ENCODE measurements at regions not wholly inside any gene's neighbourhood (a gene's known extent, or its start where the extent isn't known, plus 50 kb on each side); places are given as distances from the start of the nearest gene placed in this dataset.

DNA sequence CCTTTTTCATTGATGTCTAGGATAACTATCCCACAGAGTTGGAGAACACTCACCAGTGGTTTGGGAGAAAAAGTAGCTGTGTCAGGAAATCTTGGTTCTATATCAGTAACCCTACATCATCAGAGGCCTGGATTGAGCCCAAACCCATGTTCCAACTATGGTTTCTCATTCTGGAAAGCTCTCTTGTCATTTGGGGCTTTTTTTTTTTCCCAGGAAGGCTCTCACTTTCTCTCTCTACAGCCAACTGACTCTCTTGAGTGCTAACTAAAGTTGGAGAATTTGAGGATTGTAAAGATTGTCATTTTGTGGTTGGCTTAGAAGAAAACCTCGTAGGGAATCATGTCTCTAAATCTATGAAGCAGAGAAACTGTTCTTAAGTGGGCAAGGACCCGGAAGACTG is 228.2 kb upstream of the DIPK2B start:
- Mint-ChIP-seq H3K36me3 (ENCODE audit: low read depth) (no peaks in the 10 kb centered on the region), H3K27me3 (no peaks in the 10 kb centered on the region), H3K9me3 (peaks cover 3% of the 10 kb centered on the region), H3K4me1 (ENCODE audit: low read depth) (no peaks in the 10 kb centered on the region), H3K4me3 (no peak overlapping the region), H3K27ac (no peak overlapping the region)
- TF ChIP-seq CTCF (IDR thresholded peaks at IDR 0.05): no peak
- ATAC-seq: no peak
- DNase-seq: no peak
- POLR2A ChIA-PET: no interaction called here
- intact Hi-C loops (cut with micrococcal nuclease): no loop called here
- CTCF ChIA-PET: no interaction called here

- intact Hi-C loops (cut with micrococcal nuclease): no loop called here
- no peak for TF ChIP-seq CTCF (IDR thresholded peaks at IDR 0.05)
- POLR2A ChIA-PET: no interaction called here
- Mint-ChIP-seq H3K9me3 (no peaks in the 10 kb centered on the region), H3K4me1 (ENCODE audit: low read depth) (no peaks in the 10 kb centered on the region), H3K4me3 (no peak overlapping the region), H3K36me3 (ENCODE audit: low read depth) (no peaks in the 10 kb centered on the region), H3K27me3 (peaks cover 3% of the 10 kb centered on the region), H3K27ac (no peak overlapping the region)
- CTCF ChIA-PET: no interaction called here
- DNase-seq (no peak), ATAC-seq (no peak)
Measured at GRCh38 chrX:45424326-45424725, 223.7 kb upstream of the DIPK2B start.

GRCh38 chrX:45422216-45422925 is 221.7 kb upstream of the DIPK2B start:
- Mint-ChIP-seq H3K27ac (no peak overlapping the region), H3K4me1 (ENCODE audit: low read depth) (no peaks in the 10 kb centered on the region), H3K4me3 (no peak overlapping the region), H3K36me3 (ENCODE audit: low read depth) (no peaks in the 10 kb centered on the region), H3K9me3 (no peaks in the 10 kb centered on the region), H3K27me3 (peaks cover 6% of the 10 kb centered on the region)
- POLR2A ChIA-PET: no interaction called here
- CTCF ChIA-PET: no interaction called here
- intact Hi-C loops (cut with micrococcal nuclease): no loop called here
- ATAC-seq (no peak), DNase-seq (no peak)
- no peak for TF ChIP-seq CTCF (IDR thresholded peaks at IDR 0.05)

DNA sequence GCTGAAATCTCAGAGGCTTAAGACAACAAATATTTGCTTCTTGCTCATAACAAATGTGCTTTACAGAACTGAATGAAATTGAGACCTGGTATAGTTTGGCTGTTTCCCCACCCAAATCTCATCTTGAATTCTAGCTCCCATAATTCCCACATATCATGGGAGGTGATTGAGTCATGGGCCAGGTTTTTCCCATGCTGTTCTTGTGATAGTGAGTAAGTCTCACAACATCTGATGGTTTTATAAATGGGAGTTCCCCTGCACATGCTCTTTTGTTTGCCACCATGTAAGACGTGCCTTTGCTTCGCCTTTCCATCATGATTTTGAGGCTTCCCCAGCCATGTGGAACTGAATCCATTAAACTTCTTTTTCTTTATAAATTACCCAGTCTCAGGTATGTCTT is 221.1 kb upstream of the DIPK2B start:
- H3K27me3 Mint-ChIP-seq: peaks cover 8% of the 10 kb centered on the region
- DNase-seq: no peak
- no peak for ATAC-seq
- H3K36me3 Mint-ChIP-seq (ENCODE audit: low read depth): no peaks in the 10 kb centered on the region
- H3K27ac Mint-ChIP-seq: no peak overlapping the region
- ChIA-PET POLR2A (no interaction called here), CTCF (no interaction called here)
- no peak for TF ChIP-seq CTCF (IDR thresholded peaks at IDR 0.05)
- no peak overlapping the region for H3K4me3 Mint-ChIP-seq
- H3K4me1 Mint-ChIP-seq (ENCODE audit: low read depth): no peaks in the 10 kb centered on the region
- H3K9me3 Mint-ChIP-seq: no peaks in the 10 kb centered on the region
- intact Hi-C loops (cut with micrococcal nuclease): no loop called here

DNA sequence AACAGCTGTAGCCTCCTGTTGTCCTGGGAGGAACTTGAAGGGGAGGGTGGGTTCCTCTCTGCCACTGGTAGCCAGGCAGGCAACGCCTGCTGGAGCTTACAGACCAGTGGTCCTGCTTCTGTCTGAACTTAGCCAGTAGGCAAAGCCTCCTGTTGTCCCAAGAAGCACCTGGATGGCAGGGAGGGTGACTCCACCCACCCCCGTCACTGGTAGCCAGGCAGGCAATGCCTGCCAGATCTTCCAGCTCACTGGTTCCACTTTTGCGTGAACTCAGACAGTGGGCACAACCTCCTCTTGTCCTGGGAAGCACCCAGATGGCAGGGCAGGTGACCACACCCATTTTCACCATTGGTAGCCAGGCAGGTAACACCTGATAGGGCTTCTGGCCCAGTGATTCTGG is 203.5 kb upstream of the DIPK2B start:
- POLR2A ChIA-PET: no interaction called here
- no peak for DNase-seq
- intact Hi-C loops (cut with micrococcal nuclease): no loop called here
- Mint-ChIP-seq H3K4me3 (no peak overlapping the region), H3K36me3 (ENCODE audit: low read depth) (no peaks in the 10 kb centered on the region), H3K4me1 (ENCODE audit: low read depth) (peaks cover 4% of the 10 kb centered on the region), H3K27me3 (no peaks in the 10 kb centered on the region), H3K9me3 (peaks cover 5% of the 10 kb centered on the region), H3K27ac (no peak overlapping the region)
- no peak for TF ChIP-seq CTCF (IDR thresholded peaks at IDR 0.05)
- ATAC-seq: no peak
- CTCF ChIA-PET: no interaction called here
